ENCODE measurements at regions not wholly inside any gene's neighbourhood (a gene's known extent, or its start where the extent isn't known, plus 50 kb on each side); places are given as distances from the start of the nearest gene placed in this dataset.

DNA sequence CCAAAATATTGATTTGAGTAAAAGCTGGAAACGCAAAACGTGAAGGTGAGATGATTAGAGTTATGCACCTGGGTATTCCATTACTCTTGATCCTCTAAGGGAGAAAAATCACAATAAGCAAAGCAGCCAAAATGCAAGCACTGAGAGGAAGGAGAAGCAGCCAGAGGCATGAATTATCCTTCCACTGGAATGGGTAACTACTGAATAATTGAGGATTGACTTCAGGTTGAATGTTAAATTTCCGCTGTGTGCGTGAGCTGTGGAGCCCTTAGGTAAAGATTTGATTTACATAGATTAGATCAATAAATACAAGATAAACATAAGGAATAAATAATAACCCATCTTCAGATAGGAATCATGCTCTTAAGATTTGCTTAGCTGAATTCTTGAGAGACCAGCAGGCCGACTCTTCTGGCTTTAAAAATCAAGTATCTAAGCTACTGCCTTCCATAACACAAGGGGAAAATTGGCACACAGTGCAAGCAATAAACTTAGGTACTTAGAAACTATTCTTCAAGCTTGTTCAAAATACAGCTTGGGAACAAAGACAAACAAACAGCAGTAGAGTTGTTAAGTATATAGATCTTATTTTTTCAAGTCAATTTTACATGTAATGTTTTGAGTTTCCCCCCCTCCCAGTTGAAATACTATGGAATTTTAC lies 1459.5 kb downstream of the ZPLD1 start:
- Histone ChIP-seq H3K4me1 (replicated peaks in 1 of 2) (no peaks in the 10 kb centered on the region), H3K27ac (no peak overlapping the region), H3K4me3 (no peak overlapping the region), H3K36me3 (replicated peaks in 1 of 2) (no peaks in the 10 kb centered on the region), H3K27me3 (no peaks in the 10 kb centered on the region), H3K9me3 (replicated peaks in 1 of 3) (no peaks in the 10 kb centered on the region)
- intact Hi-C loops (cut with DNase I), result no loop called here
- no peak for TF ChIP-seq POLR2A (IDR thresholded peaks at IDR 0.05)
- TF ChIP-seq, protein P1, sequence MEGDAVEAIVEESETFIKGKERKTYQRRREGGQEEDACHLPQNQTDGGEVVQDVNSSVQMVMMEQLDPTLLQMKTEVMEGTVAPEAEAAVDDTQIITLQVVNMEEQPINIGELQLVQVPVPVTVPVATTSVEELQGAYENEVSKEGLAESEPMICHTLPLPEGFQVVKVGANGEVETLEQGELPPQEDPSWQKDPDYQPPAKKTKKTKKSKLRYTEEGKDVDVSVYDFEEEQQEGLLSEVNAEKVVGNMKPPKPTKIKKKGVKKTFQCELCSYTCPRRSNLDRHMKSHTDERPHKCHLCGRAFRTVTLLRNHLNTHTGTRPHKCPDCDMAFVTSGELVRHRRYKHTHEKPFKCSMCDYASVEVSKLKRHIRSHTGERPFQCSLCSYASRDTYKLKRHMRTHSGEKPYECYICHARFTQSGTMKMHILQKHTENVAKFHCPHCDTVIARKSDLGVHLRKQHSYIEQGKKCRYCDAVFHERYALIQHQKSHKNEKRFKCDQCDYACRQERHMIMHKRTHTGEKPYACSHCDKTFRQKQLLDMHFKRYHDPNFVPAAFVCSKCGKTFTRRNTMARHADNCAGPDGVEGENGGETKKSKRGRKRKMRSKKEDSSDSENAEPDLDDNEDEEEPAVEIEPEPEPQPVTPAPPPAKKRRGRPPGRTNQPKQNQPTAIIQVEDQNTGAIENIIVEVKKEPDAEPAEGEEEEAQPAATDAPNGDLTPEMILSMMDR (IDR thresholded peaks at IDR 0.05), result no peak
- DNase-seq, result no peak
- 79 to 89% (median 80%) methylated on average over 5 of the region's 5 CpGs for WGBS, 4 donors

DNA sequence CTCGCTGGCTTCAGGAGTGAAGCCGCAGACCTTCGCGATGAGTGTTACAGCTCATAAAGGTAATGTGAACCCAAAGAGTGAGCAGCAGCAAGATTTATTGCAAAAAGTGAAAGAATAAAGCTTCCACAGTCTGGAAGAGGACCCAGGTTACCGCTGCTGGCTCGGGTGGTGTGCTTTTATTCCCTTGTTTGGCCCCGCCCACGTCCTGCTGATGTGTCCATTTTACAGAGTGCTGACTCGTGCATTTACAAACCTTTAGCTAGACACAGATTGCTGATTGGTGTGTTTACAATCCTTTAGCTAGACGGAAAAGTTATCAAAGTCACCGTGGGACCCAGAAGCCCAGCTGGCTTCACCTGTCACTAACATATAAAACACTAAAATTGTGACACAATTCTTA lies 1464.5 kb downstream of the ZPLD1 start:
- intact Hi-C loops (cut with DNase I), result no loop called here
- Histone ChIP-seq H3K9me3 (replicated peaks in 1 of 3) (no peaks in the 10 kb centered on the region), H3K4me1 (replicated peaks in 1 of 2) (no peaks in the 10 kb centered on the region), H3K27ac (no peak overlapping the region), H3K27me3 (no peaks in the 10 kb centered on the region), H3K36me3 (replicated peaks in 1 of 2) (no peaks in the 10 kb centered on the region), H3K4me3 (no peak overlapping the region)
- TF ChIP-seq POLR2A (IDR thresholded peaks at IDR 0.05), result no peak
- TF ChIP-seq, protein P1 (IDR thresholded peaks at IDR 0.05), result no peak
- 80 to 83% (median 80%) methylated on average over 11 of the region's 11 CpGs for WGBS, 4 donors
- DNase-seq, result no peak

DNA sequence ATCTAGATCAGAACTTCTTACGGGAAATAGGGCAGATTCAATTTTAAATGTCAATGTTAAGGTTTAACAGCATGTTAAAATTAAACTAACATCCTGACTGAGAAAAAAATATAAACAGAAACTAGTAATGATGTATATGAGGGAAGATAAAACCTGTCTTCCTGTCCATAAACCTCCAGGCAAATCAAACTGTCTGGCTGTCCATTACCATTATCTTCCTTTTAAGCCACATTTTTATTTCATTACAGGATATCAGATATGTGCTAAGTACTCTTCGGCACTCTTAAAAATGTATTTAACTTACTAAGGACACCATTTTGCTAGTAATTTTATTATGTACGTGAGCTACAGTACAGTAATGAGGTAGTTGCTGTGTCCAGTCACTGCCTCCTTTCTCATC lies 1461.7 kb upstream of the ALCAM start:
- Histone ChIP-seq H3K27me3 (no peaks in the 10 kb centered on the region), H3K9me3 (replicated peaks in 1 of 3) (no peaks in the 10 kb centered on the region), H3K36me3 (replicated peaks in 1 of 2) (no peaks in the 10 kb centered on the region), H3K4me3 (no peak overlapping the region), H3K27ac (no peak overlapping the region), H3K4me1 (replicated peaks in 1 of 2) (no peaks in the 10 kb centered on the region)
- no peak for DNase-seq
- WGBS, 4 donors, result 69 to 87% (median 72%) methylated on average over 3 of the region's 3 CpGs
- intact Hi-C loops (cut with DNase I), result no loop called here
- TF ChIP-seq POLR2A (IDR thresholded peaks at IDR 0.05), result no peak
- TF ChIP-seq, protein P1 (IDR thresholded peaks at IDR 0.05), result no peak

DNA sequence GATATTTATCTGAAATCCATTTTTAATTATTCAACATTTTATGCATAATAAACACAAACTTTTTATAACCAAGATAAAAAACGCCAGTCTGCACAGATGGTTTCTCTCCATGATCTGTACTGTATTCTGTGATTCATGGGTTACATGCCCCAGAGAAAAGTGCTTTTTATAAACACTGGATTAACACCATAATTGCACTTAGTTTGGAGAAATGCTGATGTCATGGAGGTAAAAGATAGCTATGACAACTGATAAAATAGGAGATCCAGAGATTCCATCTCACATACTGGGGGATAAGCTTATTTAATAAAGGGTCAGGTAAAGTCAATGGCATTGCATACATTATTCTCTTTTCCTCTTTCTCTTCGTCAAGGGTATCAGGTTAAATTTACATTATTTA lies 1460.4 kb upstream of the ALCAM start:
- H3K36me3 ChIP-seq (replicated peaks in 1 of 2), result no peaks in the 10 kb centered on the region
- no peak for TF ChIP-seq POLR2A (IDR thresholded peaks at IDR 0.05)
- TF ChIP-seq, protein P1 (IDR thresholded peaks at IDR 0.05), result no peak
- H3K4me3 ChIP-seq, result no peak overlapping the region
- no peaks in the 10 kb centered on the region for H3K9me3 ChIP-seq (replicated peaks in 1 of 3)
- 42 to 62% (median 50%) methylated on average over 2 of the region's 2 CpGs for WGBS, 4 donors
- DNase-seq, result no peak
- no peak overlapping the region for H3K27ac ChIP-seq
- no peaks in the 10 kb centered on the region for H3K27me3 ChIP-seq
- intact Hi-C loops (cut with DNase I), result no loop called here
- no peaks in the 10 kb centered on the region for H3K4me1 ChIP-seq (replicated peaks in 1 of 2)
